ENCODE measurements at regions not wholly inside any gene's neighbourhood (a gene's known extent, or its start where the extent isn't known, plus 50 kb on each side); places are given as distances from the start of the nearest gene placed in this dataset.

DNA sequence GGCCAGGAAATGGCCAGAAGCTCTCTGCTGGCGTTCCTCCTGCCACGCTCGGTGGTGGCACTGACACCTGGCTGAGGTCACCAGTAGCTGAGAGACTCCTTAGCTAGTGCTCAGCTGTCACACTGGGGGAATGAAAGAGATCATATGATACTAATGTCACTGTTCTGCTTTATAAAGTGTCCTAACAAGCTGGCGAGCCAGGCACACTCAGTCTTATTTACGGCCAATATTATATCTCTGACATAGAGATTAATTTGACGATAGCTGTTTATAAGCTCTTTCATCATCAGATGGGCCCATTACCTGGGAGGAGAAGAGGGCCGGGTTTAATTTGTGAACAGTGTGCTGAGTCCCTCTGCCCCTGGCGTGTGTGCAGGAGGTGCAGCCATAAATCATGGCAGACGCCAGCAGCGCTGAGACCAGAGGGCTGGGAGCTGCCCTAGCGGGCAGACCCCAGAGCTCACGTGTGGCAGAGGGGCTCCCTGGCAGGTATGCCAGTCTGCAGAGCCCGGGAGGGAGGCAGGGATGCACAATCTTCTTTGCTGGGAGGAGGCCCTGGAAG, 246.5 kb downstream of the HAUS1 start:
- no peak for DNase-seq

DNA sequence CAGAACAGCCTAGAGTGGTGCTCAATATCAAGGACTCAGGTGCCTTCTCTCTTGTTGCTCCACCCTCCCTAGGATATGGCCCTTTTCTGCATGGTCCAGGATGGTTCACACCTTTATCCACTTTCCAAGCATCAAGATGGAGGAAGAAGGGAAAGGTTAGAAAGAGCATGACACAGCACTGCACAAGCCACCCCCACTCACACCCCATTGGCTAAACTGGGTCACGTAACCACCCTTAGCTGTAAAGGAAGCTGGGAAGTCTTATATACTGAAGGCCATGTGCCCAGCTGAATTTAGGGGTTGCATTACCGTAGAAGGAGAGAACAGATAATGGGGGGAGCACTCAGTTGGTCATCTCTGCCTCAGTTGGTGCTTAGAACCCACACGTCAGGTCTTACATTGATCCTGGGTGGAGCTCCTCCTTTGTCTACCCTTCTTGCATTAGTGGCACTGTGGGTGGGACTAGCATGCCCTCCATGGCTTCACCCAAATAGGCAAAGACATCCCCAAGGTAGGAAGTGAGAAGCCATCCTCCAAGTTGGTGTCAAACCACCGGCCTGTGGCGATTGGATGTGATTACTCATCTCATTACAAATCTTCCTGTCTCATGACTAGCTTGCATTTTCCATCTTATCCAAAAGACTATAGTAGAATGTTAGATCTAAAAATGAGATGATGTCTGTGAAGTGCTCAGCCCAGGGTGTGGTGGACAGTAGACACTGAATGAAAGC, 248.5 kb downstream of the HAUS1 start:
- no peak for DNase-seq

DNA sequence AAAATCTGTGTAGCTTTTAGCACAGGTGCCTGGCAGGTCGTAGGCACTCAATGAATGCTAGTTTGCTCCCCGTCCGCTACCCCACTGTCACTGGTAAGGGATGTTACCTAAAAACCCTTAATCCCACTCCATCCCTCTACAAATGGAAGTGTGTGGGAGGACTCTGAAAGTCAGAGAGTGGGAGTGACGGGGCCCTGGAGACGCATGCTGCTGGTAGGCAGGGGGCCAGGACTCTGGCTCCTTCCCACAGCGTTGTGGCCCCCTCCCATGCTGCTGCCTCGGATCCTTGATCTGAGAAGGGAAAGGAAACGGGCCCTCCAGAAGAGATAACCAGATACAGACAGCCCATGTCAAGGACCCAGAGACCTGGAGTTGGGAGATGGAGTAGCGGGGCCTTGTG, 249.3 kb downstream of the HAUS1 start:
- no peak for DNase-seq

DNA sequence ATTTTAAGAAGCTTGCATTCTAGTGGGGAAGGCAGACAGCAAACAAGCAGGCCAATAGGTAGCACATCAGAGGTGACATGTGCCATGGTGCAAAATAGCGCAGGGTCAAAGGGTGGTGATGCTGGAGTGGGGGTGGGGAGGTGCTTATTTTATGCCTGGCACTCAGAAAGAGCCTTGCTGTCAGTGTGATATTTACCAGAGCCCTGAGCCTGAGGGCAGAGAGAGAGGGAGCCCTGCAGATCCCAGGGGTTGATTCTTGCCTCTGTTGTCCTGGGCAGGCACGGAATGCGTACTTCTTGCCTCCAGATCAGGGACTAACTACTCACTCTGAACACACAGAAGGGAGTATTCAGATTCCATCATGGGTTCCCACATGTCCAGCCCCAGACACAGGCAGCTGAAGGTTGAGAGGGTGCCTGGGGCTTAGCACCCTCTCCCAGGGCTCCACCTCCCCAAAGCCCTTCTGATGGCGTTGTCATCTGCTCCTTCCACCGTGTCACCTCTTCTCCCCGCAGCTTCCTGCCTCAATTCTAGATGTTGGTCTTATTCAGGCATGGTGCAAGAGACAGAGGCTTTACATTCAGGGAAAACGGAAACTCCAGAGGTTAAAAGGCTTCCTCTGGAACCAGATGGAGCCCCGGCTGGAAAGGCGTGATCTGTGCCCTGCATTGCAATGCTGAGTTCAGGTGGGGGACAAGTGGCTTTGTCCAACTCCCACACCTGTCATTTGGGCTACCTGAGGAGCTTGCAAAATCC, 252.3 kb downstream of the HAUS1 start:
- no peak for DNase-seq

DNA sequence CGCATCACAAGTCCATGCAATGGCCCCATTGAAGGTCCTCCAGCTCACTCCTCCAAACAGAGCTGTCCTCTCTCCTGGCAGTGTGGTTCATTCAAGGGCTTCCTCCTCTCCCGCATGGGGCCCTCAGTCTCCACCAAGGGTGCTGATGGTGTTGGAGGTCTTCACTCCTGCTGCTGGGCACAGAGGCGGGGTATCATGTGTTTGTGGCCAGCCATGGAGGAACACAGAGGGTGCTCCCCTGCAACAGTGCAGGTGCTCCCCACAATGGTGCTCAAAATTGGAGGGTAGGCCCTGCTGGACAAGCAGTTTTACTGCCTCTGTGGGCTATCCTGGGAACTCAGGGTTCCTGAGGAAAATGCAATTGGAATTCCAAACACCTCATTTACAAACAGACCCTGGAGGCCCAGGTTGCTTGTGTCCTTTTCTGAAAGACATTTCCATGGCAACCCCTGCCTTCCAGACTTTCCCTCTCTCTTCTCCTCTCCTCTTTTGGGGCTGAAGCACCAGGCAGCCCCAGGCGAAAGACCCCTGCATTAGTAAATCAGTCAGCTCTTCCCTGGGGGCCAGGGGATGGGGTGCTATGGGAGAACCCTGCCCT, 256.0 kb downstream of the HAUS1 start:
- no peak for DNase-seq

DNA sequence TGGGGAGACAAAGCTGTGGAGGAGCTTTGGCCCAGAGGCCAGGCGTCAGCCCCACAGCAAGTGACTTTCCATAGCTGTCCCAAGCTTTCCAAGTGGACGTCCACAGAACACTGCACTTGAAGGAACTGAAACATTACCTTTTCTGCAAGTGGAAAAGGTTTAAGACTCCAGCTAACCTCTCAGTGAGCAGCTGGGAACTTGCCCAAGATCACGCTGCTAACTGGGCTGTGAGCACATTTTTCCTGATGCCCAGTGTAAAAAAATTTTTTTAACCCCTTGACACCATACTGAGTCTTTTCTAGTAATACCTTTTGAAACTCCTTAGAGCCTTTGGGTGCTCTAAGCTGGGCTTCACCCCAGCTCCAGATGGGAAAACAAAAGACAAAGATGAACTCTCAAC, 256.7 kb downstream of the HAUS1 start:
- no peak for DNase-seq

DNA sequence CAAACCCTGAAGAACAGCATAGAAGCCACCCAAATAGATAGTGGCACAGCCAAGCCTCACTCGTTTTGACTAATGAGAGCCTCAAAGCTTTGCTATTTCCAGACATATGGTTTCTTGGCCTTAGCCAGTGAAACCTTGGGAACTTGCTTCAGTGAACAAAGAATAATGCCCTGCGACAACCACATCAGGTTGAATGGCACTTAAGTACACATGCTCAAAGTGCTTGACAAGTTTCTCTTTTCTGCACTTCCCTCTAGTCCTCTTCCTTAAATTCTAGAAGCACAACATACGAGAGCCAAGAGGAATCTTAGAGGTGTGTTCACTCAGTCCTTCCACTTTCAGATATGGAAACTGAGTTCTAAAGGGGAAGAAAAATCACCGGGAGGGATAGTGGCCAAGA, 258.3 kb downstream of the HAUS1 start:
- DNase-seq: no peak

DNA sequence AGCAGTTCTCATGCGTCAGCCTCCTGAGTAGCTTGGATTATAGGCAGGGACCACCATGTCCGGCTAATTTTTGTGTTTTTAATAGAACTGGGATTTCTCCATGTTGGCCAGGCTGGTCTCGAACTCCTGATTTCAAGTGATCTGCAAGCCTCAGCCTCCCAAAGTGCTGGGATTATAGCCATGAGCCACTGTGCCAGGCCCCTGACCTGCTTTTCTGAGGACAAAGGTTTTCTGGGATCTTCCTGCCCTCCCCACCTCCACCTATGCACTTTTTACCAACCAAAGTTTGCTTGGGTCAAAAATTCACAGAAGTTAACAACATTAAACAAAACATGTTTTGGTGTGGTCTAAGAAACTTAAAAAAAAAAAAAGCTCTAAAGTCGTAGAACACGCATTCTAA, 259.9 kb downstream of the HAUS1 start:
- DNase-seq: no peak

DNA sequence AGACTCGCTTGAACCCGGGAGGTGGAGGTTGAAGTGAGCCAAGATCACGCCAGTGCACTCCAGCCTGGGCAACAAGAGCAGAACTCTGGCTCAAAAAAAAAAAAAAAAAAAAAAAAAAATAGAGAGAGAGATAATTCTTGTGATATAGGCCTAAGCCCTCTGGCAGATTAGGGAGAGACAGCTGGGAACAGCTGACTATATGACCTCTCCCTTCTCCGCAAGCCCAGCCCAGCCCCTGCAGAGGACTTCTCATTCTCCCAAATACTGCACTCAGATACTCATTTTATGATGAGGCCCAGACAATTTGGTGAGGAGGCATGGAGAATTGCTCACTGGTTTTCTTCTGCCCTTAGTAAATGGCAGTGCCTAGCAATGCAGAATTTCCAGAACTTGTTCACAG, 262.0 kb downstream of the HAUS1 start:
- no peak for DNase-seq

DNA sequence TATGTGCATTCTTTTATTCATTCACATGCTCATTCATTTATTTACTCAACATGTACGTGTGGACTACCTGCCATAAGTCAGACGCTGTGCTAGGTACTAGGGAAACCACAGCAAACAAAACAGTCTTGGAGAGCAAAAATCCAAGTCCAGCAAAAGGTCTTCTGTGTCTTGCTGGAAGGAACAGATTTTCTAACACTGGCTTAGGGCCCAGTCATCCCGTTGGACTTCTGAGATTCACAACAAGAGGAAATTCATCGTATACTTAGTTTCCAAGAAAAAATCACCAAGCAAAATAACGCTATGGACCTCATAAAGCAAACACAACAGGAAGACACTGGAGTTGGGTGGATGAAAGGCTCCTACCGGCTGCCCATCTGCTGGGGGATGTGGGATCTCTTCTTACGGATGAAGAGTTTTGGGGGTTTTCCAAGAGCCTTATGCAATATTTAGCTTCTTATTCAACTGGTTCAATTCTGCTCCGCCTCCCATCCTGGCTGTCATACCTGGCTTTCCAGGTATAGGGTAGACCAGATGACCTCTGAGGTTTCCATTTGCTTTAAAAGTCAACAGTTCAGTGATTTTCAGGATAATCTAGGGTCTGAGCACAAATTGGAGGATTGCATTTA, 262.7 kb downstream of the HAUS1 start:
- DNase-seq: no peak

DNA sequence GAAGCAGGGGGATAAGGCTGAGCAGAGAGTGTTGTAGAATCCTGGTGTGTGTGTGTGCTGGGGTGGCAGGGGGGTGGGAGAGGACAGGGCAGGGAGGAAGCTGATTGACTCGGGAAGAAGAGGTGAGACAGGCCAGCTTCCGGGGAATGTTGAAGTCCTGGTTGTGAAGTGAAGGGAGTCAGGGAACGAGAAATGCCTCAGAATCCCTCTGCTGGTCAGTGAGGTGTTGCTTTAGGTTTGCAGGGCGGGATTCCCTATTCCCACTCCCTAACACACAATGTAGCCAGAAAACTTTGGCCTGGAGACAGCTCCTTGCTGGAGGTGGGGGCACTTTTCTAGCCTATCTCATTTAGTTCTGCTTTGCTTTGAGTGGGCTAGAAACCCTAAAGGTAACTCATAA, 265.1 kb downstream of the HAUS1 start:
- no peak for DNase-seq

DNA sequence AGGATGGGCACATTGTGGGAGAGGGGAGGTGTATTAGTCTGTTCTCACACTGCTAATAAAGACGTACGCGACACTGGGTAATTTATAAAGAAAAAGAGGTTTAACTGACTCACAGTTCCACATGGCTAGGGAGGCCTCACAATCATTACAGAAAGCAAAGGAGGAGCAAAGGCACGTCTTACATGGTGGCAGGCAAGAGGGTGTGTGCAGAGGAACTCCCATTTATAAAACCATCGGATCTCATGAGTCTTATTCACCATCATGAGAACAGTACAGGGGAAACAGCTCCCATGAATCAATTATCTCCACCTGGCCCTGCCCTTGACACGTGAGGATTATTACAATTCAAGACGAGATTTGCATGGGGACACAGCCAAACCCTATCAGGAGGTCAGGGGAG, 266.7 kb downstream of the HAUS1 start:
- no peak for DNase-seq

DNA sequence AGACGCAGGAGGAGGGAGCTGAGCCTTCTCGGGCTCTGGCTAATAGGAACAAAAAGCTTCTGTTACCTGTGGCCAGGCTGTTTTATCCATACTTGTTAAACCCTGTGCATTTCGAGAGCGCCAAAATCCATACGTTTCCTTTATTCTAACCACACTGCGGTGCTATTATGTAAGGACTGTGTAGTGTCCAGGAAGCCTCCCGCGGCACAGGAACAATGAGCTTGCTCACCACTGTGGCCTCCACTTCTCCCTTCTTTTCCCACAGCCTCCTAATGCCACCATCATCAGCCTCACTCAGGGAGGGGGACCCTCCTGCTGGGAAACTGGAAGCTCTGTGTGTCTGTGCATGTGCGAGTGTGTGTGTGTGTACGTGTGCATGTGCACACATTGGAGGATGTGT, 268.5 kb downstream of the HAUS1 start:
- no peak for DNase-seq

DNA sequence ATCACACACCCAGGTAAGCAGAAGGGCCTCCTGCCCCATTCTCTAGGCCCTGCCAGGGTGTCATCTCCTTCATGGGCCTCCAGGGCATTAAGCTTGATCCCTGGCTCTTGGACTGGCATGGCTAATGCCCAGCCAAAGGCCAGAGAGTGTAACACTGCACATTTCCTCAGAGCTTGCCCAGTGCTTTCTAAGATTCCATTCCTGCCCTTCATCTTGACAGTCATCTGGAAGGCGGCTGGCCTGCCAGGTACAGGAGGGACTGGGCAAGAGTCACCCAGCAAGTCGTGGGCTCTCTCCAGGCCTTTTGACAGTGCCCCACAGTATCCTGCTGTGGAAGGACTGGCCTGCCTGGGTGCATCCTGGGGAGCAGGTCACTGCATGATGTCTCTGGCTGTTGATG, 268.9 kb downstream of the HAUS1 start:
- DNase-seq: no peak

DNA sequence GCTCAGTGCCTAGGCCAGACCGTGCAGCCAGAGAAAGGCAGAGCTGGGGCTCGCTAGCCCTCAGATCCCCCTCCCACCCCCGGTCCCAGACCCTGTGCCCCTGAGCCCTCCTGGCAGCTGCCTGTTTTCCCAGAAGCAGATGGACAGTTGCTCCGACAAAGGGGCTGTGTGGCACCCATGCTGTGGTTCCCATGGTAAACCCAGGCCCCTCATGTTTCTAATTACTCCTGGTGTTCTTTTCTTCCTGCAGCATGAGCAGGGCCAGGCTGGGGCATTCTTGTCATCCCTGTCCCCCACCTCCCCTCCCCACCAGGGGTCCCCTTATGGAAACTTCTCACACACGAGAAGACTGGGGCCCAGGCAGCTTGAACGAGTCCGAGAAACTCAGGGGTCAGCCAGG, 269.6 kb downstream of the HAUS1 start:
- DNase-seq: no peak

DNA sequence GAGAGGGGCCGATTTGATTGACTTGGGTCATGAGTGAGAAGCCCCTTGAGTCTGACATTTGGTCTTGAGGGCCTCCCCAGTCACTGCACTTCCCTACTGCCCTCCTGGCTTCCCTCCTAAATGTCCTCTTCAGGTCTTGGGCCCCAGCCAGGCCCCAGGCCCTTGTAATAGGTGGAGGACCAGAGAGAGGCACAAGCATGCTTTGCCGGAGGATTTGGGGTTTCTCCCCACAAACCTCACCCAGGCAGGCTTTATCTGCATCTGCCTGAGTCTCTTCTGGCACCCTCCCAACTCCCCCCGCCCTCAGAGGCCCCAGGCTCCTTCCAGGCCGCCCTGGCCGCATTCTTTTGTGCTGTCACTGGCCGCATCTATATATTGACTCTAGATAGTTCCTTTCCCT, 270.7 kb downstream of the HAUS1 start:
- no peak for DNase-seq

DNA sequence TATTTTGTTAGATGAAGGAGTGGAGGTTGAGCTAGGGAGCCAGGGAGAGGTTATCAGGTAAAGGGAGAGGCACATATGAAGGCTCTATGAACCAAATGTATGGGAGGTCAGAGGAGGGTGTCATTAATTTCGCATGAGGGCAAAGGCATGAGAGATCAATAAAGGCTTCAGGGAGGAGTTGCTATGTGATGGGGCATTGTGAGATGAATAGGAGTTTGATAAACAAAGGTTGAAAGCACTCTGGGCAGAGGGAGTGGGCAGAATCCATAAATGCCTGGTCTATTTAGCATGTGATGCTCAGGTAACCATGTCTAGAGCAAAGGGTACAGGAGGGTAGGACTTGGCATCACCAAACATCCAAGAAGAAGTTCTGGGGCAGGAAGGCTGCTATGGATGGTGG, 273.4 kb downstream of the HAUS1 start:
- no peak for DNase-seq

DNA sequence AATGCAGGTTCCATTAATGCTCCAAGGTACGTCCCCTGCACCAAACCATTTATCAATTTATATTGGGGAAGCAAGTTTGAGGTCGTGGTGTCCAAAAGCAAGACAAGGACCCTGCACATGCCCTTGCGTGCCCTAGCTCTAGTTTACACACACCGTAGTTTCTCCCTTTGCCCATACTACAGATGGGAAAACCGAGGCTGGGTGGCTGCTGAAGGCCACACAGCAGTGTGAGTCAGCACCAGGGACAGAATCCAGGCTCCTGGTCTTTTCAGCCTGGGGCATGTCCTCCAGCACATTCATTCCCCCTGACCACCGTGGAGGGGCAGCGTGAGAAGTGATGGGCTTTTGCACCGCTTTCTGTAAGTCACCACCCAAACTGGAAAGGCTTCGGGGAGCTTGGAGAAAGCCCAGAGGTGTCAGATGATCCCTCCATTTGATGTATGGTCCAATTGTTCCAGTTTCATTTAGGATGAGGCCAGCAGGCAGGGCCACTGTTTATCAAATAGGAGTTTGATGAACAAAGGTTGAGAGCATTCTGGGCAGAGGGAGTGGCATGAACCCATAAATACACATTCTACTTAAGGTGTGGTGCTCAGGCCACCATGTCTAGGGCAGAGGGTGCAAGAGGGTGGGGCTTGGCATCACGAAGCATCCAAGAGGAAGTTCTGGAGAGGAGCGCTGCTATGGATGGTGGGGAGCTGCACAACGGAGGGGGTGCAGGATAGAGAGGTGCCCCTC, 274.1 kb downstream of the HAUS1 start:
- no peak for DNase-seq

DNA sequence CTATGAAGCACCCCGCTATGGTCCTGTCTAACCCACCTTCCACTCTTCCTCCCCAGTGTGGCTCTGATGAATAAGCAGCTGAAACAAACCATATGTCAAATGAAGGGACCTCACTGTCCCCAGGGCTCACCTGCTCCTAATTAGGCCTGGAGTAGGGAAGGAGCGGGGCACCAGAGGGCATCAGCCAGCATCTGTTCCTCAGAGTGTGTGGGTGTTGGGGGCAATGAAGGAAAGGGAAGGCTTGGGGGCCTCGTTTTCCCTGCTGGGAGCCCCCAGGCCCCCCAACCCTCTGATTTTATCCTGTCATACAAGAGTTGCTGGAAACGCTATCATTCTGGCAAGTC, 274.7 kb downstream of the HAUS1 start:
- DNase-seq: no peak

DNA sequence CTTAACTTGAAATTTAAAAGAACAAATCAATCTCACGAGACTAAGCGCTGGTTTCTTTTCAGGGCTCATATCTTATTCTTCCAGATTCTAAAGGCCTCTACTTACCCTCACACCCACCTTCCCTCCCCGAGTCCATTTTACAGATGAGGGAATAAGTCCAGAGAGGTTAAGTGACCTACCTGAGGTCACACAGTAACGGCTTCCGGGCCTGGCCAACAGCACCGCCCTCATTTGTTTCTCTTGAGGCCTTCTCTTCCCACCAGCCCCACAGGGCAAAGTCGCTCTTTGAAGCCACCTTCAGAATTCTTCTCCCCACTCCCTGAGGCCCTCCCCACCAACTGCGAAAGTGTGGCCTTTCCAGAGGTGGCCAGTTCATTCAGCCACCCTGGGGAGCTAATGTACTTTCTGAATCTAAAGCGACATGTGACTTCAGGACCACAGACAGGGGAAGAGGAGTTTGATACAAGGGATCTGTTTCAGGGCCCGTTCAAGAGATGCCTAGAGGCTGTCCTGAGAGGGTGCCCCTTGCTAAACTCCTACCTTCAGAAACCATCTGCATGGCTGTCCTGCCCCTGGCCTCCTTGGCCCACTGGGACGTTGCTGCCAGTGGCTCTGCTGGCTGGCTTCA, 275.3 kb downstream of the HAUS1 start:
- DNase-seq: no peak

DNA sequence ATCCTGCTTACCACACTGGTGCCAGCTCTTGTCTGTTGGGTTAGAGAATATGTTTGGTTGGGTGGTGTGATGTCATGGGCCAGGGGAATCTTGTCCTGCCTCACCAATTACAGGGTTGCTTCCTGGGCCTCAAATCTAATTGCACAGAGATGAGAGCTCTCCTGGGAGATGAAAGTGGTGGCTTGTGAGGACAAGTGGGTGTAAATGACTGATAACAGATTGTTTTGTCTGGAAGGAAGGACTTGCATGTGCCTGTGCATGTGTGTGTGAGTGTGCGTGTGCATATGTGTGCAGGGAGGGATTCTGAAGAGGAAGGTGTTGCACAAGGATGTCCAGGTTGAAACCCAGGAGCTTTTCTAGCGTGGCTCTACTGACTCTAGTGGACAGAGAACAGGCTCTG, 271.9 kb downstream of the LOXHD1 start:
- no peak for DNase-seq

DNA sequence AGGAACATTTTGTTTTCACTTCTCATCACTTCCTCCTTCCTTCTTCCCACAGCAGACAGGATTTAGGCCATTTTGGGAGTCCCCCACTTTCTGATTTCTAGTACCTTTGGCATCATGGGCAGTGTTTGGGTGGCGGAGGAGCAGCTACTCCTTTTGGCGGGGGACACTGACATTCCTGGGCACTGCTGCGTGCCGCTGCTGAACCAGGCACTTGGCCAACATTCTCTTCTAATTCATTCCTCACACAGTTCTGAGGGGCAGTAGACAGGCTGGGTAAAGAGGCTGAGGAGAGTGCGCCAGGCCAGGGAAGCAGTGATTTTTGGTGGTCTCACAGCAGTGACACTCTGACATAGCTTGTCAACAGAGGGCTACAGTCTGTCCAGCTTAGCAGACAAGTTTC, 270.2 kb downstream of the LOXHD1 start:
- no peak for DNase-seq
